ENCODE measurements at regions not wholly inside any gene's neighbourhood (a gene's known extent, or its start where the extent isn't known, plus 50 kb on each side); places are given as distances from the start of the nearest gene placed in this dataset.

DNA sequence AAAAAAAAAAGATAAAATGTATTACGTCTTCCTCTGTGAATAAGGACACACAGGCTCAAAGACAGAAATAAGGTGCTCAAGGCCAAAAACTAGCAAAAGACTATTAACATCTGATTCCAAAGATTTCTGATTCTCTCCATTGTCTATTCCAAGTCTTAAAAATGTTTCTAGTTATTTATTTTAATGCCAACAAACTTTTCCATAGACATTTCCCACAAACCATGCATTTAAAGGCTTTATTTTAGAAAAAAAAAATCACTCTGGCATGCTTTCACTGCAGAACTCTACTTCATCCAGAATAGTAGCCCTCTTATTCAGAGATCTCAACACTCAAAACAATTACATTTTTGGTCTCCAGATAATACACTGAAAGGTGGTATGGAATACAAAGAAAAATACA, 545.0 kb upstream of the TENM3 start:
- POLR2A ChIA-PET, result no interaction called here
- no peaks in the 10 kb centered on the region for H3K9me3 ChIP-seq (replicated peaks; ENCODE audit: control insufficient read depth, insufficient read depth, low read length)
- H2AFZ ChIP-seq (ENCODE audit: control insufficient read depth, low read depth, low read length), result no peak overlapping the region
- H3K4me2 ChIP-seq (ENCODE audit: control insufficient read depth, insufficient read depth), result no peak overlapping the region
- no peaks in the 10 kb centered on the region for H4K20me1 ChIP-seq (ENCODE audit: control insufficient read depth, insufficient read depth)
- H3K4me3 ChIP-seq, result no peak overlapping the region
- H3K36me3 ChIP-seq (ENCODE audit: control insufficient read depth in 2 of 2, insufficient read depth in 2 of 2, low read length in 1 of 2), result no peaks in the 10 kb centered on the region
- CTCF ChIA-PET, result no interaction called here
- no peaks in the 10 kb centered on the region for H3K27me3 ChIP-seq (replicated peaks in 1 of 2; ENCODE audit: control insufficient read depth in 2 of 2, insufficient read depth in 2 of 2, low read length in 1 of 2)
- no peaks in the 10 kb centered on the region for H3K4me1 ChIP-seq (ENCODE audit: control insufficient read depth, insufficient read depth, low read length)
- 17% methylated on average over 1 of the region's 1 CpG for WGBS (ENCODE audit: insufficient coverage, insufficient replicate concordance, low lambda C conversion rate, missing lambda C conversion rate)
- DNase-seq (ENCODE audit: low read depth, low spot score), result no peak
- H3K79me2 ChIP-seq (ENCODE audit: control insufficient read depth, insufficient read depth, low read length), result no peaks in the 10 kb centered on the region
- SMC1A ChIA-PET (ENCODE audit: uncharacterized antibody, unreplicated experiment), result no interaction called here
- ATAC-seq, result no peak
- RAD21 ChIA-PET (ENCODE audit: unreplicated experiment), result no interaction called here
- intact Hi-C loops (cut with micrococcal nuclease; ENCODE audit: unreplicated experiment), result no loop called here
- no peak overlapping the region for H3K27ac ChIP-seq (ENCODE audit: control insufficient read depth, insufficient read depth)
- FAIRE-seq, result no peak
- in situ Hi-C loops (cut with MboI), result no loop called here
- H3K9ac ChIP-seq (ENCODE audit: control insufficient read depth, insufficient read depth, low read length), result no peak overlapping the region
- no TSS peak for BruUV-seq (replicated peaks)
- TF ChIP-seq ZBTB40 (IDR thresholded peaks at IDR 0.05; ENCODE audit: borderline replicate concordance), result no peak
- TF ChIP-seq RAD51 (IDR thresholded peaks at IDR 0.05), result no peak
- no peak for TF ChIP-seq ZNF384 (IDR thresholded peaks at IDR 0.05; ENCODE audit: borderline replicate concordance, low read depth, low read length)
- TF ChIP-seq, protein P1, sequence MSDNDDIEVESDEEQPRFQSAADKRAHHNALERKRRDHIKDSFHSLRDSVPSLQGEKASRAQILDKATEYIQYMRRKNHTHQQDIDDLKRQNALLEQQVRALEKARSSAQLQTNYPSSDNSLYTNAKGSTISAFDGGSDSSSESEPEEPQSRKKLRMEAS (IDR thresholded peaks at IDR 0.05; ENCODE audit: low read depth, low read length), result no peak
- no peak for TF ChIP-seq CEBPB (IDR thresholded peaks at IDR 0.05; ENCODE audit: borderline replicate concordance in 1 of 2, low read depth in 2 of 2, low read length in 2 of 2)
- no peak for TF ChIP-seq EGR1 (IDR thresholded peaks at IDR 0.05; ENCODE audit: borderline replicate concordance in 1 of 2, low read depth in 2 of 2, low read length in 2 of 2)
- TF ChIP-seq NRF1 (conservative IDR thresholded peaks at IDR 0.05; ENCODE audit: low read depth, low read length), result no peak
- TF ChIP-seq RELA (IDR thresholded peaks at IDR 0.05; ENCODE audit: borderline replicate concordance, partially characterized antibody), result no peak
- TF ChIP-seq EZH2 (IDR thresholded peaks at IDR 0.05; ENCODE audit: borderline replicate concordance, control insufficient read depth, low read depth, low read length), result no peak
- TF ChIP-seq, protein P2, sequence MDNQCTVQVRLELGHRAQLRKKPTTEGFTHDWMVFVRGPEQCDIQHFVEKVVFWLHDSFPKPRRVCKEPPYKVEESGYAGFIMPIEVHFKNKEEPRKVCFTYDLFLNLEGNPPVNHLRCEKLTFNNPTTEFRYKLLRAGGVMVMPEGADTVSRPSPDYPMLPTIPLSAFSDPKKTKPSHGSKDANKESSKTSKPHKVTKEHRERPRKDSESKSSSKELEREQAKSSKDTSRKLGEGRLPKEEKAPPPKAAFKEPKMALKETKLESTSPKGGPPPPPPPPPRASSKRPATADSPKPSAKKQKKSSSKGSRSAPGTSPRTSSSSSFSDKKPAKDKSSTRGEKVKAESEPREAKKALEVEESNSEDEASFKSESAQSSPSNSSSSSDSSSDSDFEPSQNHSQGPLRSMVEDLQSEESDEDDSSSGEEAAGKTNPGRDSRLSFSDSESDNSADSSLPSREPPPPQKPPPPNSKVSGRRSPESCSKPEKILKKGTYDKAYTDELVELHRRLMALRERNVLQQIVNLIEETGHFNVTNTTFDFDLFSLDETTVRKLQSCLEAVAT (IDR thresholded peaks at IDR 0.05), result no peak
- TF ChIP-seq EP300 (IDR thresholded peaks at IDR 0.05; ENCODE audit: borderline replicate concordance in 1 of 2, control insufficient read depth in 1 of 2, low read depth in 2 of 2, low read length in 2 of 2), result no peak
- no peak for TF ChIP-seq GABPA (IDR thresholded peaks at IDR 0.05; ENCODE audit: low read depth)
- TF ChIP-seq NR2C2 (IDR thresholded peaks at IDR 0.05; ENCODE audit: borderline replicate concordance, control insufficient read depth, insufficient read length, low read depth), result no peak
- TF ChIP-seq NFXL1 (IDR thresholded peaks at IDR 0.05; ENCODE audit: borderline replicate concordance), result no peak
- TF ChIP-seq ZNF274 (IDR thresholded peaks at IDR 0.05; ENCODE audit: insufficient read depth, insufficient read length), result no peak
- TF ChIP-seq, protein P3, sequence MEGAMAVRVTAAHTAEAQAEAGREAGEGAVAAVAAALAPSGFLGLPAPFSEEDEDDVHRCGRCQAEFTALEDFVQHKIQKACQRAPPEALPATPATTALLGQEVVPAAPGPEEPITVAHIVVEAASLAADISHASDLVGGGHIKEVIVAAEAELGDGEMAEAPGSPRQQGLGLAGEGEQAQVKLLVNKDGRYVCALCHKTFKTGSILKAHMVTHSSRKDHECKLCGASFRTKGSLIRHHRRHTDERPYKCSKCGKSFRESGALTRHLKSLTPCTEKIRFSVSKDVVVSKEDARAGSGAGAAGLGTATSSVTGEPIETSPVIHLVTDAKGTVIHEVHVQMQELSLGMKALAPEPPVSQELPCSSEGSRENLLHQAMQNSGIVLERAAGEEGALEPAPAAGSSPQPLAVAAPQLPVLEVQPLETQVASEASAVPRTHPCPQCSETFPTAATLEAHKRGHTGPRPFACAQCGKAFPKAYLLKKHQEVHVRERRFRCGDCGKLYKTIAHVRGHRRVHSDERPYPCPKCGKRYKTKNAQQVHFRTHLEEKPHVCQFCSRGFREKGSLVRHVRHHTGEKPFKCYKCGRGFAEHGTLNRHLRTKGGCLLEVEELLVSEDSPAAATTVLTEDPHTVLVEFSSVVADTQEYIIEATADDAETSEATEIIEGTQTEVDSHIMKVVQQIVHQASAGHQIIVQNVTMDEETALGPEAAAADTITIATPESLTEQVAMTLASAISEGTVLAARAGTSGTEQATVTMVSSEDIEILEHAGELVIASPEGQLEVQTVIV (IDR thresholded peaks at IDR 0.05; ENCODE audit: borderline replicate concordance, partially characterized antibody), result no peak

Measured in GM12878 (cell line).